H1 (cell line): ENCODE measurements at regions not wholly inside any gene's neighbourhood (a gene's known extent, or its start where the extent isn't known, plus 50 kb on each side); places are given as distances from the start of the nearest gene placed in this dataset.
A peak's percentile ranks its signal among the peaks of the same experiment; 100 is the strongest.

Experiments
- CTCF ChIA-PET: fragments of 300-600 bp; sonication (Branson Sonifier 250); formaldehyde crosslinking; loops from one replicate; lab custom pipeline; 2021; ENCODE audit not compliant: partially characterized antibody; lab: Charles Lee
- POLR2A ChIA-PET: fragments of 300-600 bp; sonication (Branson Sonifier 250); formaldehyde crosslinking; loops from one replicate; lab custom pipeline; 2021; ENCODE audit warnings: inconsistent platforms; ENCODE audit not compliant: partially characterized antibody; lab: Charles Lee
- DNase-seq, 2 experiments: peaks; one replicate each; pipeline versions ENCODE4 v3.0.0 to v3.0.0-alpha.2; 2010 to 2022; ENCODE audit warnings: low spot score in 2 of 2, low read depth in 1 of 2, mixed read lengths in 1 of 2
- FAIRE-seq: peaks from 2 replicates; lab custom pipeline; 2011; peaks lifted over from hg19 to GRCh38; lab: Jason Lieb, UNC
- H2AFZ ChIP-seq: 2 replicates; pipeline ENCODE4 v1.8.1; 2012; ENCODE audit warnings: low read length, inconsistent platforms
- H2AK5ac ChIP-seq: 2 replicates; pipeline ENCODE4 v1.6.1; 2013; ENCODE audit warnings: low read depth, low read length
- H2BK120ac ChIP-seq: replicated peaks from 2 replicates; pipeline ENCODE3; 2013; ENCODE audit warnings: low read depth, low read length, inconsistent platforms
- H2BK12ac ChIP-seq: 2 replicates; pipeline ENCODE4 v1.6.1; 2013; ENCODE audit warnings: low read depth, low read length
- H2BK15ac ChIP-seq: 2 replicates; pipeline ENCODE4 v1.6.1; 2013; ENCODE audit warnings: low read length
- H2BK20ac ChIP-seq: 2 replicates; pipeline ENCODE4 v1.6.1; 2013; ENCODE audit warnings: low read length
- H2BK5ac ChIP-seq: 2 replicates; pipeline ENCODE4 v1.6.1; 2013; ENCODE audit warnings: low read depth, low read length
- H3K14ac ChIP-seq: 2 replicates; pipeline ENCODE4 v1.6.1; 2013; ENCODE audit warnings: inconsistent platforms; ENCODE audit not compliant: insufficient read length
- H3K18ac ChIP-seq: 2 replicates; pipeline ENCODE4 v1.6.1; 2013; ENCODE audit warnings: low read length; ENCODE audit errors: extremely low read depth
- H3K23ac ChIP-seq: 2 replicates; pipeline ENCODE4 v1.6.1; 2013; ENCODE audit warnings: inconsistent platforms; ENCODE audit not compliant: insufficient read length
- H3K23me2 ChIP-seq: 2 replicates; pipeline ENCODE4 v1.6.1; 2013; ENCODE audit warnings: low read depth, low read length
- H3K27ac ChIP-seq: 2 replicates; pipeline ENCODE4 v1.6.1; 2011; ENCODE audit warnings: low read depth, low read length, inconsistent platforms
- H3K27me3 ChIP-seq, 4 experiments: replicated peaks in 1 of 4; 1 replicate in 1 of 4; 2 replicates in 3 of 4; pipeline versions ENCODE4 v1.6.1 to v1.8.1; 2011 to 2013; ENCODE audit warnings: low read length in 3 of 4, mild to moderate bottlenecking in 3 of 4, inconsistent platforms in 2 of 4, mixed read lengths in 2 of 4, moderate library complexity in 1 of 4; ENCODE audit not compliant: control insufficient read depth in 3 of 4, insufficient read depth in 3 of 4; ENCODE audit errors: extremely low read depth in 1 of 4
- H3K36me3 ChIP-seq, 4 experiments: 2 replicates each; pipeline versions ENCODE4 v1.6.1 to v1.8.1; 2011 to 2013; ENCODE audit warnings: mild to moderate bottlenecking in 4 of 4, low read length in 3 of 4, moderate library complexity in 2 of 4, control low read depth in 1 of 4, inconsistent platforms in 1 of 4; ENCODE audit not compliant: insufficient read depth in 4 of 4, control insufficient read depth in 2 of 4
- H3K4ac ChIP-seq: replicated peaks from 2 replicates; pipeline ENCODE3; 2013; ENCODE audit warnings: low read length, low read depth, mixed read lengths, inconsistent platforms; ENCODE audit not compliant: insufficient read length
- H3K4me1 ChIP-seq, 4 experiments: replicated peaks in 1 of 4; 1 replicate in 1 of 4; 2 replicates in 3 of 4; pipeline versions ENCODE4 v1.6.1 to v1.8.1; 2011 to 2013; ENCODE audit warnings: low read length in 3 of 4, inconsistent platforms in 2 of 4, mixed read lengths in 1 of 4; ENCODE audit not compliant: insufficient read depth in 4 of 4, control insufficient read depth in 3 of 4
- H3K4me2 ChIP-seq, 2 experiments: 2 replicates each; pipeline versions ENCODE4 v1.6.1 to v1.8.1; 2011 to 2013; ENCODE audit warnings: low read depth in 2 of 2, low read length in 2 of 2, control low read depth in 1 of 2, inconsistent platforms in 1 of 2, mild to moderate bottlenecking in 1 of 2; ENCODE audit not compliant: insufficient read depth in 1 of 2
- H3K4me3 ChIP-seq, 4 experiments: fragments of 200-600, 300-600 bp in 1 of 4; sonication (generic), shearing (Covaris generic), sonication (Bioruptor Twin) in 1 of 4; 2 replicates each; pipeline versions ENCODE4 v1.5.1 to v1.8.1; 2011 to 2016; ENCODE audit warnings: low read length in 4 of 4, low read depth in 3 of 4, control low read depth in 2 of 4, inconsistent platforms in 2 of 4, mild to moderate bottlenecking in 2 of 4, mixed read lengths in 1 of 4, moderate library complexity in 1 of 4; ENCODE audit not compliant: insufficient read depth in 2 of 4; ENCODE audit errors: extremely low read depth in 1 of 4
- H3K56ac ChIP-seq: replicated peaks from 2 replicates; pipeline ENCODE3; 2013; ENCODE audit warnings: low read depth, mild to moderate bottlenecking, mixed read lengths, low read length, inconsistent platforms; ENCODE audit not compliant: insufficient read length
- H3K79me1 ChIP-seq: 2 replicates; pipeline ENCODE4 v1.6.1; 2013; ENCODE audit warnings: low read depth, low read length, control low read depth
- H3K79me2 ChIP-seq, 2 experiments: 2 replicates each; pipeline versions ENCODE4 v1.6.1 to v1.8.1; 2012 to 2013; ENCODE audit warnings: low read length in 2 of 2, mild to moderate bottlenecking in 2 of 2, inconsistent platforms in 1 of 2; ENCODE audit not compliant: insufficient read depth in 2 of 2, control insufficient read depth in 1 of 2
- H3K9ac ChIP-seq, 4 experiments: replicated peaks in 1 of 4; 1 replicate in 1 of 4; 2 replicates in 3 of 4; pipeline versions ENCODE4 v1.6.1 to v1.8.1; 2011 to 2013; ENCODE audit warnings: low read depth in 3 of 4, low read length in 3 of 4, control low read depth in 2 of 4, mild to moderate bottlenecking in 2 of 4, moderate library complexity in 2 of 4, inconsistent platforms in 1 of 4; ENCODE audit errors: extremely low read depth in 1 of 4
- H3K9me3 ChIP-seq, 2 experiments: 2 replicates each; pipeline versions ENCODE4 v1.6.1 to v1.8.1; 2012 to 2013; ENCODE audit warnings: mild to moderate bottlenecking in 2 of 2, moderate library complexity in 2 of 2, control low read depth in 1 of 2, inconsistent platforms in 1 of 2, low read depth in 1 of 2, low read length in 1 of 2, mixed read lengths in 1 of 2; ENCODE audit not compliant: insufficient read depth in 2 of 2
- H4K20me1 ChIP-seq, 2 experiments: replicated peaks in 1 of 2; 2 replicates each; pipeline versions ENCODE3 to v1.8.1; 2011 to 2013; ENCODE audit warnings: inconsistent platforms in 2 of 2, low read length in 2 of 2, mild to moderate bottlenecking in 1 of 2; ENCODE audit not compliant: insufficient read depth in 2 of 2, control insufficient read depth in 1 of 2
- H4K5ac ChIP-seq: 2 replicates; pipeline ENCODE4 v1.6.1; 2013; ENCODE audit warnings: low read length, low read depth, mixed read lengths, inconsistent platforms; ENCODE audit not compliant: insufficient read length
- H4K8ac ChIP-seq: 2 replicates; pipeline ENCODE4 v1.8.0; 2013; ENCODE audit warnings: mild to moderate bottlenecking, moderate library complexity, low read length, inconsistent platforms; ENCODE audit not compliant: insufficient read depth; ENCODE audit errors: extremely low read depth
- H4K91ac ChIP-seq: replicated peaks from 2 replicates; pipeline ENCODE3; 2013; ENCODE audit warnings: low read length, mixed read lengths, inconsistent platforms; ENCODE audit not compliant: insufficient read length
- BCL11A ChIP-seq, 2 experiments: IDR thresholded peaks; one replicate each; pipeline ENCODE4 v1.6.1; 2011; ENCODE audit warnings: low read depth in 2 of 2, low read length in 2 of 2, mild to moderate bottlenecking in 2 of 2
- CBX5 ChIP-seq: fragments of 300-800, 300-1000 bp; sonication (generic); IDR thresholded peaks from 2 replicates; pipeline ENCODE4 v1.7.1; 2016; ENCODE audit warnings: antibody characterized with exemption, low read length, low read depth
- E2F6 ChIP-seq: IDR thresholded peaks from 2 replicates; pipeline ENCODE4 v1.6.1; 2012; ENCODE audit warnings: inconsistent platforms
- HDAC2 ChIP-seq, 2 experiments: fragments of 300-600 bp in 1 of 2; sonication (generic) in 1 of 2; IDR thresholded peaks; 2 replicates each; pipeline ENCODE4 v1.6.1; 2011 to 2012; ENCODE audit warnings: low read depth in 2 of 2, low read length in 2 of 2, mild to moderate bottlenecking in 2 of 2, moderate library complexity in 2 of 2, borderline replicate concordance in 1 of 2, inconsistent platforms in 1 of 2
- JUN ChIP-seq: IDR thresholded peaks from 2 replicates; pipeline ENCODE4 v1.6.1; 2011; ENCODE audit warnings: low read depth, mild to moderate bottlenecking, improper control_type of control experiment, low read length
- KDM1A ChIP-seq: fragments of 200-600, 300-600 bp; sonication (generic); IDR thresholded peaks from 2 replicates; pipeline ENCODE4 v1.7.1; 2016; ENCODE audit warnings: mild to moderate bottlenecking, low read length, borderline replicate concordance
- NRF1 ChIP-seq: IDR thresholded peaks from 2 replicates; pipeline ENCODE4 v1.6.1; 2011; ENCODE audit warnings: mild to moderate bottlenecking, low read depth, low read length, improper control_type of control experiment
- POLR2AphosphoS5 ChIP-seq: IDR thresholded peaks from 2 replicates; pipeline ENCODE4 v1.6.1; 2011; ENCODE audit warnings: low read depth, low read length
- SRF ChIP-seq: IDR thresholded peaks from 2 replicates; pipeline ENCODE4 v1.6.1; 2011; ENCODE audit warnings: mild to moderate bottlenecking, low read depth, low read length, moderate library complexity
- SUZ12 ChIP-seq: fragments of 200-600 bp; sonication (generic); IDR thresholded peaks from 2 replicates; pipeline ENCODE4 v1.6.1; 2012; ENCODE audit warnings: mild to moderate bottlenecking, inconsistent platforms, low read length, moderate library complexity, mixed read lengths
- TAF7 ChIP-seq: optimal IDR thresholded peaks from 2 replicates; pipeline ENCODE3; 2011; ENCODE audit warnings: low read depth, mild to moderate bottlenecking, inconsistent platforms, low read length, moderate library complexity, borderline replicate concordance
- WGBS, 2 experiments: shearing (Covaris generic) in 1 of 2; methylation state at CpG; one replicate each; pipeline versions ENCODE4 v1.1.6 to v1.1.7; 2013 to 2015; ENCODE audit warnings: low lambda C conversion rate in 2 of 2, mixed read lengths in 2 of 2, inconsistent platforms in 1 of 2, low coverage in 1 of 2, missing lambda C conversion rate in 1 of 2; ENCODE audit not compliant: insufficient replicate concordance in 2 of 2, insufficient coverage in 1 of 2, insufficient read length in 1 of 2; ENCODE audit errors: extremely low coverage in 1 of 2, missing lambda C conversion rate in 1 of 2; 5-methylcytosine and 5-hydroxymethylcytosine counted together
- TF ChIP-seq, protein P1 (sequence below): IDR thresholded peaks from 2 replicates; pipeline ENCODE4 v1.6.1; 2011; ENCODE audit warnings: low read length, improper control_type of control experiment

GRCh38 chr10:71088054-71088453, 124.3 kb upstream of the UNC5B start:
- H2BK20ac ChIP-seq, result no peak overlapping the region
- no peak overlapping the region for H2BK15ac ChIP-seq
- no peak overlapping the region for H2BK120ac ChIP-seq
- no peak overlapping the region for H4K8ac ChIP-seq
- DNase-seq (peak in 1 of 2 experiments; percentile 7), FAIRE-seq (no peak)
- H2BK5ac ChIP-seq, result no peak overlapping the region
- no peaks in the 10 kb centered on the region for H3K36me3 ChIP-seq
- H2BK12ac ChIP-seq, result no peak overlapping the region
- H3K27ac ChIP-seq, result no peak overlapping the region
- H3K23ac ChIP-seq, result no peak overlapping the region
- H3K79me1 ChIP-seq, result no peaks in the 10 kb centered on the region
- no peak overlapping the region for H3K4ac ChIP-seq
- peaks cover 0 to 3% (median 0%) of the 10 kb centered on the region in 4 experiments; a peak in 1 of 7 replicates for H3K27me3 ChIP-seq
- H3K14ac ChIP-seq, result no peak overlapping the region
- 92% methylated on average over 9 of the region's 9 CpGs; no CpG with 5 or more reads in 1 of the 2 experiments for WGBS, 2 experiments
- no peak overlapping the region for H3K4me3 ChIP-seq
- peaks cover 0 to 16% (median 3%) of the 10 kb centered on the region in 4 experiments; a peak in 3 of 7 replicates for H3K4me1 ChIP-seq
- no peaks in the 10 kb centered on the region for H3K9me3 ChIP-seq
- no peaks in the 10 kb centered on the region for H3K23me2 ChIP-seq
- H3K9ac ChIP-seq, result no peak overlapping the region
- no peak overlapping the region for H4K5ac ChIP-seq
- H4K91ac ChIP-seq, result no peak overlapping the region
- no peaks in the 10 kb centered on the region for H3K79me2 ChIP-seq
- no peak overlapping the region for H2AFZ ChIP-seq
- no peak overlapping the region for H3K4me2 ChIP-seq
- no peak overlapping the region for H3K18ac ChIP-seq
- H4K20me1 ChIP-seq, result no peaks in the 10 kb centered on the region
- H2AK5ac ChIP-seq, result no peak overlapping the region
- POLR2A ChIA-PET, result no interaction called here
- CTCF ChIA-PET, result interaction anchor here (1.2 to 2.8 kb wide), 6 partner anchors 18 to 185 kb away, joined by 3 to 9 read pairs (median 4); no protein-coding TSS in a partner anchor
- no peak overlapping the region for H3K56ac ChIP-seq
- TF ChIP-seq TAF7 (no peak), E2F6 (no peak), POLR2AphosphoS5 (no peak), SUZ12 (no peak), CBX5 (no peak), JUN (no peak), SRF (no peak), KDM1A (no peak), BCL11A (IDR thresholded peaks at IDR 0.05; ENCODE audit: low read depth in 2 of 2, low read length in 2 of 2) (no peak), NRF1 (no peak), HDAC2 (IDR thresholded peaks at IDR 0.05; ENCODE audit: borderline replicate concordance in 1 of 2, low read depth in 2 of 2, low read length in 2 of 2) (no peak)
- TF ChIP-seq, protein P1, sequence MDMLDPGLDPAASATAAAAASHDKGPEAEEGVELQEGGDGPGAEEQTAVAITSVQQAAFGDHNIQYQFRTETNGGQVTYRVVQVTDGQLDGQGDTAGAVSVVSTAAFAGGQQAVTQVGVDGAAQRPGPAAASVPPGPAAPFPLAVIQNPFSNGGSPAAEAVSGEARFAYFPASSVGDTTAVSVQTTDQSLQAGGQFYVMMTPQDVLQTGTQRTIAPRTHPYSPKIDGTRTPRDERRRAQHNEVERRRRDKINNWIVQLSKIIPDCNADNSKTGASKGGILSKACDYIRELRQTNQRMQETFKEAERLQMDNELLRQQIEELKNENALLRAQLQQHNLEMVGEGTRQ, result no peak
